NT2/D1 (cell line): ENCODE measurements at regions not wholly inside any gene's neighbourhood (a gene's known extent, or its start where the extent isn't known, plus 50 kb on each side); places are given as distances from the start of the nearest gene placed in this dataset.

Experiments
- DNase-seq: peaks from one replicate; pipeline ENCODE4 v3.0.0-alpha.2; 2011; ENCODE audit warnings: low read depth, low spot score
- H3K27me3 ChIP-seq: 2 replicates; pipeline ENCODE4 v1.6.0; 2011; ENCODE audit warnings: mild to moderate bottlenecking; ENCODE audit not compliant: insufficient read length, insufficient read depth
- H3K36me3 ChIP-seq: 2 replicates; pipeline ENCODE4 v1.6.1; 2011; ENCODE audit warnings: mild to moderate bottlenecking, low read length, mixed read lengths; ENCODE audit not compliant: insufficient read depth, insufficient read length
- H3K4me1 ChIP-seq: 2 replicates; pipeline ENCODE4 v1.5.1; 2011; ENCODE audit not compliant: insufficient read depth, insufficient read length
- H3K4me3 ChIP-seq: 2 replicates; pipeline ENCODE4 v1.5.1; 2011; ENCODE audit warnings: low read depth; ENCODE audit not compliant: insufficient read length
- H3K9ac ChIP-seq: 2 replicates; pipeline ENCODE4 v1.6.0; 2011; ENCODE audit warnings: low read depth; ENCODE audit not compliant: insufficient read length
- H3K9me3 ChIP-seq: 2 replicates; pipeline ENCODE4 v1.5.1; 2011; ENCODE audit warnings: mild to moderate bottlenecking, low read length; ENCODE audit not compliant: insufficient read depth
- SUZ12 ChIP-seq: IDR thresholded peaks from 2 replicates; pipeline ENCODE4 v1.6.1; 2011; ENCODE audit not compliant: insufficient read length, insufficient read depth; ENCODE audit errors: extremely low read depth
- YY1 ChIP-seq: IDR thresholded peaks from 2 replicates; pipeline ENCODE4 v1.6.1; 2011; ENCODE audit not compliant: insufficient read length, insufficient read depth
- ZNF274 ChIP-seq: IDR thresholded peaks from 2 replicates; pipeline ENCODE4 v1.6.1; 2011; ENCODE audit warnings: mild to moderate bottlenecking, low read depth, low read length

DNA sequence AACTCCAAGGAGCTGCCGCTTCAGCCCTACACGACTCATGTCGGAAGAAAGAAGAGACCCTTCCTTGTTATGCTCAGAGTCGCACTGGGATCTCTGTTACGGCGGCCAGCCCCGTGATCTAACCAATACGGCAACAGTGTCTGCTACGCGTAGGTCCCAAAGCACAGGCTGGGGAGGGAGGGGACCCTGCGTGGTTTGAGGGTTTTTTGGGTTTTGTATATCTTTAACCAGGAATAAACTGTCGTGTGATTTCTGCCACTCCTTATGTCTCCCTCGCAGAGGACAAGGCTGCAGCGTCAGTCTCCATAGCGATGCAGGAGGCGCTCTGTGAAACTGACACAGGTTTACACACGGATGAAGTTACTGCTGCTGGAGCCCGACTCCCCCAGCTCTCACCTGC lies 60.0 kb upstream of the DIO3 start:
- Histone ChIP-seq H3K27me3 (no peaks in the 10 kb centered on the region), H3K36me3 (no peaks in the 10 kb centered on the region), H3K9me3 (no peaks in the 10 kb centered on the region; the same call in 1 of the 2 replicates), H3K4me3 (no peak overlapping the region), H3K9ac (no peak overlapping the region), H3K4me1 (peaks cover 7% of the 10 kb centered on the region)
- TF ChIP-seq ZNF274 = no peak
- TF ChIP-seq YY1 = no peak
- TF ChIP-seq SUZ12 = no peak
- DNase-seq = no peak

DNA sequence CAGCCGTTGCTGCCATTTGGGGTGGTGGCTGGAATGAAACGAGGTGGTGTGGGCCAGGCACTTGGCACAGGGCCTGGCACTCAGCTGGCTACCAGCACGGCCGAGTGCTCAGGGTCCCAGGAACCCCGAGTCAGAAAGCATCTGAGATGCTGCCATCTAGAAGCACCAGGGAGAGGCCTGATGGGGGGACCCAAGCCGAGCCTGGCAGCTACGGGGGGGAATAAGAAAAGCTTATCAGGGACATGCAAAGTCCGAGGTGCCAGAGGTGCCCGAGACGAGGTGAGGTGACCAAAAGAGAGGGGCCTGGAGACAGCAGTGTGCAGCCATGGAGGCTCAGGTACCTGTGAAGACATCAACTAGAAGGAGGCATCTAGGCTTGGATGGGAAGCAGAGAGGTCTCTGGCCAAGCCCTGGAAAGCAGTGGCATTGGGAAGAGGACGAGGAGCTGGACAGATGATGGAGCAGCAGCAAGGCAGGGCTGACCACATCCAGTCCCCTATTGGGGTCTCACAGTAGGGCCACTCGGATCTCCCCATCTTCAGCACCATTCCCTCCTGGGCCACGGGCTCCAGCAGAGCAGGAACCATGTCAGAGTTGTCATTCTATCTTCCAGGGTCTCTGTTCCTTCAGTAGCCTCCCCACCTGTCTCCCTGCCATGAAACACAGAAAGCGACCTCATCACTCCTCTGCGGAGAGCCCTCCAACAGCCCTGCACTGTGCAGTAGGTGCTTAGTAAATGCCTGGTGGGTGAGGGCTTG lies 59.3 kb upstream of the DIO3 start:
- Histone ChIP-seq H3K36me3 (no peaks in the 10 kb centered on the region), H3K9ac (no peak overlapping the region), H3K4me1 (peaks cover 4% of the 10 kb centered on the region), H3K9me3 (no peaks in the 10 kb centered on the region; the same call in 1 of the 2 replicates), H3K27me3 (no peaks in the 10 kb centered on the region), H3K4me3 (no peak overlapping the region)
- TF ChIP-seq ZNF274 = no peak
- no peak for TF ChIP-seq SUZ12
- no peak for DNase-seq

DNA sequence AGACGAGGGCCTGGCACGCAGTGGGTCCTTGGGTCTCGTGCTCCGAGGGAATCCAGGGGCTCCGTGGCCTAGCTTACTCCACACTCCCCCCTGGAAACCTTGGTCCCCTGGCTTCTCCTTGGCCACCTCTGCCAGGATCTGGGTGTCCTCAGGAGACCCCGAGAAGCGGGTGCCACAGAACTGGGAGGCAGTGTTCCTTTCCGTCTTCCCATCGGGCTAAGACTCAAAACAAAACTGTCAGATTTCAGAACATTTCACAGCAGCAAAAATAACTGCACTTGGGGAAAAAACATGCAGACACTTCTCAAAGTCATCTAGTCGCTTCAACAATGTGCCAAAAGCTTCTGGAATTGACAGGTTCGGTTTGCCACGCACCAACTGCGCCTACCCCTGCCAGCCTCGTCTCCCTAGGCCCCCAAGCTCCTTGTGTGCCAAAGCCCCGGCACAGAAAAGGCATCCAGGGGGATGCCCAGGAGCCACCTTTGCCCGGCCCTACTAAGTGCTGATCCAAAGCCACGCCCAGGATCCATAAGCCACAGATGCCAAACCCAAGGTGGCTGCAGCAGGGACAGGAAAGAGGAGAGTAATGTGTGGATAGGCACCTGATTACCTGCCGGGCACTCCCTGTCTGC lies 58.4 kb upstream of the DIO3 start:
- no peak for TF ChIP-seq YY1
- no peak for TF ChIP-seq SUZ12
- TF ChIP-seq ZNF274 = no peak
- H3K9ac ChIP-seq = no peak overlapping the region
- H3K9me3 ChIP-seq = no peaks in the 10 kb centered on the region; the same call in 1 of the 2 replicates
- no peak for DNase-seq
- no peaks in the 10 kb centered on the region for H3K27me3 ChIP-seq
- H3K4me3 ChIP-seq = no peak overlapping the region
- H3K36me3 ChIP-seq = no peaks in the 10 kb centered on the region
- H3K4me1 ChIP-seq = no peaks in the 10 kb centered on the region

DNA sequence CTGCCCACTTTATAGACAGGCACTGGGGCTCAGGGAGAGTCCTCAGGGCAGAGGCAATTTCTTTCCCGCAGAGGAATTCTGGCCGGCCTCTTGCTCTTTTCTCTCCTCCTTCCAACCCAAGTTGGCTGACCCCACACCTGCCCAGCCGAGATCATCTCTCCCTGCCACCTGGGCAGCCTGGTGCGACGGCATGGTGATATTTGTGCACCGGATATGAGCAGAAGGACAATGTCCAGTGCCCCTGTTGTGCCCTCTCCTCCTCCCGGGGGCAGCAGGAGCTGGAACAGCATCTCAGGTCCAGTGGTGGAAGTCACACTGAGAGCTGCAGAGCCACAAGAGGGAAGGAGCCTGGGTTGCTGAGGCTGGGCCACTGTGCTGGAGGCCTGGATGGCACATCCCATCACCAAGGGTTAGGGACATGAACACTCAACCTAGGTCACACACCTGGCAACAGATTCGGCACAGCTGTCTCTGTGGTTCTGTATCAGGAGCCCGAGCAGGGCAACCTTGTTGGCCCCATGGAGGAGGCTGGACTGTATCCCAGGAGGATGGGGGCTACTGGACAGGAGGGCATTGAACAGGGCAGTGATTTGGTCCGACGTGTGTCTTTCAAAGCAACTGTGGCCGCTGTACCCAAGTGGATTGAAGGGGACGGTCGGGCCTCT lies 57.7 kb upstream of the DIO3 start:
- Histone ChIP-seq H3K9me3 (no peaks in the 10 kb centered on the region), H3K27me3 (no peaks in the 10 kb centered on the region), H3K4me3 (no peak overlapping the region), H3K9ac (no peak overlapping the region), H3K36me3 (no peaks in the 10 kb centered on the region), H3K4me1 (no peaks in the 10 kb centered on the region)
- TF ChIP-seq YY1 (no peak), ZNF274 (no peak), SUZ12 (no peak)
- DNase-seq = no peak

DNA sequence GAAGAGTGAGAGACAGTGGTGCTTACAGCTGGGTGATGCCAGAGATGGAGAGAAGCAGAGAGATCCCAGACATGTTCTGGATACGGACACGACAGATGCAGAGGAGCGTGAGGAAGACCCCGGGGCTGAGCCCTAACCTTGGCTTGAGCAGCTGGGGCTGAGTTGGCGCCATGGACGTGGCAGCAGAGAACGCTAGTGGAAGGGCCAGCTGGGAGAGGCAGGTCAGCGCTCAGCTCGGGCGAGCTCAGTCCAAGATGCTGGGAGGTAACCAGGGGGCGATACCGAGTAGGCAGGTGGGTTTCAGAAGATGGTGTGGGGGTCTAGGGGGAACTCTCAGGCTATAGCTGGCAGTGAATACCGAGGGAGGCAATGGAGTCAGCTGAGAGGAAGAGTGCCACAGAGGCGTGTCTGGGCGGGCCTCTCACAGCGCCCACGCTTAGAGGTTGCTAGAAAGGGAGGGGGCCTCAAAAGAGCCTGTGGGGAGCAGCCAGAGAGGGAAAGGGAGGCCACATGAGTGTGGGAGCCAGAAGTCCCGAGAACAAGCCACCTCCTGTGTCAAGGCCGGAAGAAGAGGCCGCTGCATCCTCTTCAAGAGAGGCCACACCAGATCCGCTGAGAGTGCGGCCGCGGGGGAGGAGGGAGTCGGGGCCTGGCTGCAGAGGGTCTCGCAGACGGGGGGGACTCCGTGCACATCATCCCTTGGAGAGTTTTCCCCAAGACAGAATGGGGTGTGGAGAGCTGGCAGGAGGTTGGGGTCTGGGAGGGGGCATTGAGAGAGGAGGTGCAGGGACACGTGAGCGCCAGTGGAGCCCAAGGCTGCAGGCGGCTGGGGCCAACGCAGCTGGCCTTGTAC lies 57.0 kb upstream of the DIO3 start:
- TF ChIP-seq SUZ12 (no peak), ZNF274 (no peak), YY1 (no peak)
- Histone ChIP-seq H3K9ac (no peak overlapping the region), H3K4me3 (no peak overlapping the region), H3K36me3 (no peaks in the 10 kb centered on the region), H3K27me3 (no peaks in the 10 kb centered on the region), H3K4me1 (no peaks in the 10 kb centered on the region), H3K9me3 (no peaks in the 10 kb centered on the region)
- DNase-seq = no peak

- H3K9ac ChIP-seq = no peak overlapping the region
- H3K9me3 ChIP-seq = no peaks in the 10 kb centered on the region
- H3K4me1 ChIP-seq = no peaks in the 10 kb centered on the region
- H3K36me3 ChIP-seq = no peaks in the 10 kb centered on the region
- H3K4me3 ChIP-seq = no peak overlapping the region
- TF ChIP-seq YY1 = no peak
- no peak for TF ChIP-seq ZNF274
- no peak for TF ChIP-seq SUZ12
- H3K27me3 ChIP-seq = no peaks in the 10 kb centered on the region
- DNase-seq = no peak
Observed at GRCh38 chr14:101505236-101505970, 55.9 kb upstream of the DIO3 start.
